Uterus (tissue), 3 donors: ENCODE measurements at regions not wholly inside any gene's neighbourhood (a gene's known extent, or its start where the extent isn't known, plus 50 kb on each side); places are given as distances from the start of the nearest gene placed in this dataset.
"Not testable (repeated sequence)": the region's sequence is repeated elsewhere in the genome, so short reads cannot be mapped to it uniquely, and the experiment has no call there.

Experiments
- DNase-seq, 2 donors: peaks; one replicate each; pipeline ENCODE4 v3.0.0-alpha.2; 2019 to 2020
- H3K27ac ChIP-seq, 2 donors: fragments of 200-600 bp; sonication (generic); 1 replicate in 1 of 2; 2 replicates in 1 of 2; pipeline ENCODE4 v1.5.1; 2016 to 2018
- H3K27me3 ChIP-seq, 2 donors: fragments of 200-600 bp; sonication (generic); one replicate each; pipeline ENCODE4 v1.5.1; 2018 to 2019; ENCODE audit warnings: control low read depth in 1 of 2
- H3K36me3 ChIP-seq, 2 donors: fragments of 200-600 bp; sonication (generic); one replicate each; pipeline ENCODE4 v1.5.1; 2019; ENCODE audit warnings: control low read depth in 1 of 2
- H3K4me1 ChIP-seq, 2 donors: fragments of 200-600 bp; sonication (generic); one replicate each; pipeline ENCODE4 v1.5.1; 2018 to 2019; ENCODE audit warnings: control low read depth in 1 of 2
- H3K4me3 ChIP-seq, 2 donors: fragments of 200-600 bp; sonication (generic); 1 replicate in 1 of 2; 2 replicates in 1 of 2; pipeline ENCODE4 v1.5.1; 2018 to 2019; ENCODE audit warnings: mild to moderate bottlenecking in 1 of 2
- H3K9me3 ChIP-seq, 2 donors: fragments of 200-600 bp; sonication (generic); one replicate each; pipeline ENCODE4 v1.5.1; 2019; ENCODE audit warnings: control low read depth in 1 of 2
- CTCF ChIP-seq, 4 experiments: fragments of 200-600 bp in 2 of 4; fragments of 450-650 bp in 2 of 4; sonication (generic) in 2 of 4; IDR thresholded peaks; one replicate each; pipeline ENCODE4 v1.5.1; 2016 to 2019; ENCODE audit warnings: antibody characterized with exemption in 4 of 4, mild to moderate bottlenecking in 2 of 4, moderate library complexity in 1 of 4
- POLR2A ChIP-seq, 2 donors: fragments of 450-650 bp; IDR thresholded peaks; one replicate each; pipeline ENCODE4 v1.6.1; 2016; ENCODE audit warnings: antibody characterized with exemption in 2 of 2, mild to moderate bottlenecking in 1 of 2, moderate library complexity in 1 of 2
- intact Hi-C: fragments of 100-400 bp; cut with DNase I; formaldehyde crosslinking; loops from one replicate; pipeline ENCODE4 v1.15.1; 2023; ENCODE audit warnings: low total_unique reads
- donor health status: DM: yes; HTN: yes; CAD: no.

GRCh38 chr4:32706893-32707292, 1986.7 kb downstream of the PCDH7 start:
- no peak overlapping the region for H3K27ac ChIP-seq
- no peaks in the 10 kb centered on the region for H3K4me1 ChIP-seq
- no peaks in the 10 kb centered on the region for H3K27me3 ChIP-seq
- no peak overlapping the region for H3K4me3 ChIP-seq
- H3K9me3 ChIP-seq = no peaks in the 10 kb centered on the region
- no peak for DNase-seq
- H3K36me3 ChIP-seq = no peaks in the 10 kb centered on the region
- intact Hi-C loops = no loop called here
- no peak for TF ChIP-seq CTCF (IDR thresholded peaks at IDR 0.05)
- no peak for TF ChIP-seq POLR2A (IDR thresholded peaks at IDR 0.05)

- DNase-seq, H3K4me3 ChIP-seq, H3K9me3 ChIP-seq, H3K36me3 ChIP-seq, H3K4me1 ChIP-seq, intact Hi-C loops, H3K27me3 ChIP-seq, H3K27ac ChIP-seq: not testable (repeated sequence)
Observed at GRCh38 chr4:32716090-32716620, 1996.0 kb downstream of the PCDH7 start.

GRCh38 chr4:32735856-32736590, 2015.9 kb downstream of the PCDH7 start:
- TF ChIP-seq CTCF (IDR thresholded peaks at IDR 0.05) (no peak), POLR2A (IDR thresholded peaks at IDR 0.05) (no peak)
- Histone ChIP-seq H3K27me3 (no peaks in the 10 kb centered on the region), H3K4me1 (no peaks in the 10 kb centered on the region), H3K9me3 (no peaks in the 10 kb centered on the region), H3K36me3 (no peaks in the 10 kb centered on the region), H3K27ac (no peak overlapping the region), H3K4me3 (no peak overlapping the region)
- DNase-seq = no peak
- intact Hi-C loops = no loop called here

GRCh38 chr4:32744211-32744610, 2024.0 kb downstream of the PCDH7 start:
- Histone ChIP-seq H3K4me3 (no peak overlapping the region), H3K36me3 (no peaks in the 10 kb centered on the region), H3K9me3 (no peaks in the 10 kb centered on the region), H3K4me1 (no peaks in the 10 kb centered on the region), H3K27me3 (no peaks in the 10 kb centered on the region), H3K27ac (no peak overlapping the region)
- no peak for TF ChIP-seq POLR2A (IDR thresholded peaks at IDR 0.05)
- TF ChIP-seq CTCF (IDR thresholded peaks at IDR 0.05) = no peak
- no peak for DNase-seq
- intact Hi-C loops = no loop called here

GRCh38 chr4:32745351-32745750, 2025.2 kb downstream of the PCDH7 start:
- Histone ChIP-seq H3K27ac (no peak overlapping the region), H3K27me3 (no peaks in the 10 kb centered on the region), H3K9me3 (no peaks in the 10 kb centered on the region), H3K4me3 (no peak overlapping the region), H3K36me3 (no peaks in the 10 kb centered on the region), H3K4me1 (no peaks in the 10 kb centered on the region)
- no peak for DNase-seq
- no peak for TF ChIP-seq CTCF (IDR thresholded peaks at IDR 0.05)
- intact Hi-C loops = no loop called here
